OCI-LY7 (cell line): ENCODE measurements at regions not wholly inside any gene's neighbourhood (a gene's known extent, or its start where the extent isn't known, plus 50 kb on each side); places are given as distances from the start of the nearest gene placed in this dataset.

Experiments
- BruUV-seq: library from RNA; stranded (reverse); fragments of 400-500 nt; replicated peaks from 2 replicates; lab custom pipeline; 2021; lab: Mats Ljungman, UMichigan
- CTCF ChIA-PET: fragments of 300-600 bp; sonication (Branson Sonifier 250); formaldehyde crosslinking; loops from one replicate; lab custom pipeline; 2022; ENCODE audit warnings: antibody characterized with exemption; ENCODE audit not compliant: unreplicated experiment; lab: Charles Lee
- POLR2A ChIA-PET: fragments of 300-600 bp; sonication (Branson Sonifier 250); formaldehyde crosslinking; loops from one replicate; lab custom pipeline; 2022; ENCODE audit warnings: antibody characterized with exemption; lab: Charles Lee
- DNase-seq: peaks from one replicate; pipeline ENCODE4 v3.0.0-alpha.2; 2015; ENCODE audit warnings: low spot score
- H2AFZ ChIP-seq: fragments of 200-600 bp; sonication (generic), shearing (Covaris generic); 2 replicates; pipeline ENCODE4 v1.6.1; 2014; ENCODE audit warnings: mild to moderate bottlenecking, antibody characterized with exemption, low read length, moderate library complexity
- H3K27ac ChIP-seq: fragments of 200-600 bp; sonication (generic); 2 replicates; pipeline ENCODE4 v1.5.1; 2014; ENCODE audit warnings: mixed run types, low read depth, mild to moderate bottlenecking, moderate library complexity, low read length, inconsistent platforms; ENCODE audit not compliant: poor library complexity, severe bottlenecking
- H3K36me3 ChIP-seq: fragments of 200-600 bp; sonication (generic); 2 replicates; pipeline ENCODE4 v1.6.1; 2014; ENCODE audit warnings: mild to moderate bottlenecking, antibody characterized with exemption, low read length, moderate library complexity, mixed read lengths; ENCODE audit not compliant: insufficient read depth
- H3K4me1 ChIP-seq: fragments of 200-600 bp; sonication (generic); 2 replicates; pipeline ENCODE4 v1.5.1; 2014; ENCODE audit warnings: mild to moderate bottlenecking, low read length; ENCODE audit not compliant: insufficient read depth, poor library complexity, severe bottlenecking
- H3K4me2 ChIP-seq: fragments of 200-600 bp; sonication (generic); 2 replicates; pipeline ENCODE4 v1.6.1; 2014; ENCODE audit warnings: mild to moderate bottlenecking, low read length
- H3K4me3 ChIP-seq: fragments of 200-600 bp; sonication (generic); 2 replicates; pipeline ENCODE4 v1.5.1; 2014; ENCODE audit warnings: mild to moderate bottlenecking, low read depth, low read length; ENCODE audit not compliant: poor library complexity, severe bottlenecking
- H3K79me2 ChIP-seq: fragments of 200-600 bp; sonication (generic); 2 replicates; pipeline ENCODE4 v1.6.1; 2016; ENCODE audit warnings: low read depth, mild to moderate bottlenecking, low read length, moderate library complexity, mixed read lengths; ENCODE audit not compliant: insufficient read depth
- H3K9me2 ChIP-seq: fragments of 200-600 bp; sonication (generic); 2 replicates; pipeline ENCODE4 v1.6.1; 2016; ENCODE audit warnings: mild to moderate bottlenecking, low read length, mixed read lengths; ENCODE audit not compliant: insufficient read depth
- H3K9me3 ChIP-seq: fragments of 200-600 bp; sonication (generic); 2 replicates; pipeline ENCODE4 v1.6.1; 2014; ENCODE audit warnings: mild to moderate bottlenecking, mixed run types, low read length, mixed read lengths
- H4K20me1 ChIP-seq: fragments of 200-600 bp; sonication (generic); 2 replicates; pipeline ENCODE4 v1.6.1; 2014; ENCODE audit warnings: mild to moderate bottlenecking, antibody characterized with exemption, low read length, moderate library complexity, mixed read lengths; ENCODE audit not compliant: insufficient read depth
- CTCF ChIP-seq: fragments of 200-600 bp; sonication (generic); conservative IDR thresholded peaks from 2 replicates; pipeline ENCODE4 v1.5.1; 2014; ENCODE audit warnings: mild to moderate bottlenecking, antibody characterized with exemption, low read length, moderate library complexity, mixed read lengths
- EZH2phosphoT487 ChIP-seq: fragments of 200-600 bp; sonication (generic); IDR thresholded peaks from 2 replicates; pipeline ENCODE4 v1.6.1; 2018; ENCODE audit warnings: low read depth, borderline replicate concordance, mild to moderate bottlenecking, mixed run types, antibody characterized with exemption, low read length, moderate library complexity, mixed read lengths
- intact Hi-C: fragments of 100-400 bp; cut with micrococcal nuclease; formaldehyde crosslinking; loops from one replicate; pipeline ENCODE4 v1.10.0; 2022; ENCODE audit not compliant: unreplicated experiment

DNA sequence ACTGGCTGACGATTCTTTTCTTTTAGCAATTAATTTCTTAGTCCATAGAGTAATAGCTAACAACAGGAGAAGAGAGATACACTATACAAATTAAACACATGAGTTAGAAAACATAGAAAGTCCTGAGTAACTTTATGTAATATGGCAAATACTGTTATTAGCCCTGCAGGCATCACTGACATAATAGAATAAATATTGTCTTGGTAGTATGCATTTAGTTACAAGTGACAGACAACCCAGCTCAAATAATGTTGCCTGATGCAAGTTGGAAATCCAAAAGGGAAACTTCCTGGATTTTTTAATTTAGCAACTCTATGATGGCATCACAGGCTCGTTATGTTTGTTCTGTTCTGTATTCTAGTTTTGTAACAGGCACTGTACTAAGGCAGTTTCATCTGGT lies 95.1 kb downstream of the DKK1 start:
- POLR2A ChIA-PET = interaction anchor here (0.7 to 1.3 kb wide), 2 partner anchors 16 to 144 kb away, joined by 3 to 5 read pairs; no protein-coding TSS in a partner anchor
- Histone ChIP-seq H4K20me1 (no peaks in the 10 kb centered on the region), H3K27ac (no peak overlapping the region), H3K4me1 (no peaks in the 10 kb centered on the region), H3K4me3 (no peak overlapping the region), H3K36me3 (no peaks in the 10 kb centered on the region), H3K9me3 (no peaks in the 10 kb centered on the region), H2AFZ (no peak overlapping the region), H3K4me2 (no peak overlapping the region), H3K9me2 (no peaks in the 10 kb centered on the region), H3K79me2 (no peaks in the 10 kb centered on the region)
- no TSS peak for BruUV-seq
- CTCF ChIA-PET = no interaction called here
- DNase-seq = no peak
- intact Hi-C loops = no loop called here
- TF ChIP-seq EZH2phosphoT487 = no peak
- no peak for TF ChIP-seq CTCF

DNA sequence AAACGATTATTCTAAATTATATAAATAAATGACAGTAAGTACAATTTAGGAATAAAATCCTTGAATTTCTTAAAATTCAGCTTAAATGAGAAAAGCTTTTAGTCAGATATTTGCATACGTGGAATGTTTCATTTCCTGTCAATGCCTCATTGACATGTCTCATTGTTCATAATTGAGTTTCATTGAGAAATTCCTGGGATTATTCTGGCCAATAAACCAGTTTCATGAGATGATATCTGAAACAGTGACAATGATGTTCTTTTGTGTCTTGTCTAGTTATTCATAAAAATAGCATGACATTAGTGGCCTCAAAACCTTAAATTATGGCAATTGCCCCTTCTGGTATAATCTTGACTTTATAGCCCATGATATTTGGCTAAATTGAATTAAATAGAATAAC lies 95.8 kb downstream of the DKK1 start:
- Histone ChIP-seq H3K36me3 (no peaks in the 10 kb centered on the region), H4K20me1 (no peaks in the 10 kb centered on the region), H3K4me2 (no peak overlapping the region), H3K27ac (no peak overlapping the region), H3K9me3 (no peaks in the 10 kb centered on the region), H2AFZ (no peak overlapping the region), H3K4me3 (no peak overlapping the region), H3K4me1 (no peaks in the 10 kb centered on the region), H3K9me2 (no peaks in the 10 kb centered on the region), H3K79me2 (no peaks in the 10 kb centered on the region)
- ChIA-PET CTCF (no interaction called here), POLR2A (interaction anchor here (1.2 kb wide), 1 partner anchor 25 kb away, joined by 3 read pairs; no protein-coding TSS in a partner anchor)
- DNase-seq = no peak
- no TSS peak for BruUV-seq
- intact Hi-C loops = no loop called here
- TF ChIP-seq EZH2phosphoT487 = no peak
- no peak for TF ChIP-seq CTCF

- H3K79me2 ChIP-seq = no peaks in the 10 kb centered on the region
- H2AFZ ChIP-seq = no peak overlapping the region
- ChIA-PET CTCF (no interaction called here), POLR2A (interaction anchor here (1.2 kb wide), 1 partner anchor 26 kb away, joined by 3 read pairs; no protein-coding TSS in a partner anchor)
- no peaks in the 10 kb centered on the region for H3K9me2 ChIP-seq
- intact Hi-C loops = no loop called here
- no peak overlapping the region for H3K4me3 ChIP-seq
- no peak overlapping the region for H3K27ac ChIP-seq
- no peak for DNase-seq
- H3K4me2 ChIP-seq = no peak overlapping the region
- no peak for TF ChIP-seq CTCF
- TF ChIP-seq EZH2phosphoT487 = no peak
- no peaks in the 10 kb centered on the region for H3K4me1 ChIP-seq
- H3K36me3 ChIP-seq = no peaks in the 10 kb centered on the region
- H4K20me1 ChIP-seq = no peaks in the 10 kb centered on the region
- BruUV-seq = no TSS peak
- H3K9me3 ChIP-seq = no peaks in the 10 kb centered on the region
Observed at GRCh38 chr10:52410916-52411315, 96.8 kb downstream of the DKK1 start.
